Endothelial cell of umbilical vein (primary cell): ENCODE measurements at regions not wholly inside any gene's neighbourhood (a gene's known extent, or its start where the extent isn't known, plus 50 kb on each side); places are given as distances from the start of the nearest gene placed in this dataset.

Source experiments
- BruUV-seq: library from RNA; stranded (reverse); fragments of 400-500 nt; replicated peaks from 2 replicates; lab custom pipeline; 2021; lab: Mats Ljungman, UMichigan
- CTCF ChIA-PET: fragments of 300-600, 350-600 bp; sonication (Branson Sonifier 250); formaldehyde crosslinking; loops from one replicate; lab custom pipeline; 2021; ENCODE audit warnings: antibody characterized with exemption, inconsistent platforms; lab: Charles Lee
- POLR2A ChIA-PET: fragments of 300-600, 350-600 bp; sonication (Branson Sonifier 250); formaldehyde crosslinking; loops from one replicate; lab custom pipeline; 2021; ENCODE audit warnings: antibody characterized with exemption, inconsistent platforms; lab: Charles Lee
- DNase-seq: peaks from one replicate; pipeline ENCODE4 v3.0.0-alpha.2; 2011; ENCODE audit warnings: low read depth, low spot score
- FAIRE-seq: peaks from 2 replicates; lab custom pipeline; 2011; peaks lifted over from hg19 to GRCh38; lab: Jason Lieb, UNC
- H2AFZ ChIP-seq: 2 replicates; pipeline ENCODE4 v1.6.0; 2012; ENCODE audit warnings: low read depth, low read length, control low read depth, inconsistent platforms
- H3K27ac ChIP-seq: 2 replicates; pipeline ENCODE4 v1.5.1; 2011; ENCODE audit warnings: low read depth, mild to moderate bottlenecking, control low read depth, low read length, moderate library complexity; ENCODE audit not compliant: insufficient read depth
- H3K27me3 ChIP-seq, 2 experiments: 2 replicates each; pipeline versions ENCODE4 v1.6.0 to v1.6.1; 2011; ENCODE audit warnings: low read length in 2 of 2, mixed read lengths in 1 of 2; ENCODE audit not compliant: control insufficient read depth in 2 of 2, insufficient read depth in 2 of 2
- H3K36me3 ChIP-seq, 2 experiments: 2 replicates in 1 of 2; 3 replicates in 1 of 2; pipeline ENCODE4 v1.5.1; 2011; ENCODE audit warnings: low read length in 2 of 2, mild to moderate bottlenecking in 1 of 2, moderate library complexity in 1 of 2; ENCODE audit not compliant: control insufficient read depth in 2 of 2, insufficient read depth in 2 of 2; ENCODE audit errors: extremely low read depth in 1 of 2
- H3K4me1 ChIP-seq: 3 replicates; pipeline ENCODE4 v1.5.1; 2011; ENCODE audit warnings: mild to moderate bottlenecking, low read length; ENCODE audit not compliant: control insufficient read depth, insufficient read depth; ENCODE audit errors: extremely low read depth
- H3K4me2 ChIP-seq: 2 replicates; pipeline ENCODE4 v1.6.1; 2011; ENCODE audit warnings: low read length, control low read depth, mixed read lengths; ENCODE audit not compliant: insufficient read depth
- H3K4me3 ChIP-seq, 3 experiments: fragments of 200-600 bp in 1 of 3; sonication (generic), shearing (Covaris generic) in 1 of 3; replicated peaks in 1 of 3; 2 replicates each; pipeline ENCODE4 v1.5.1; 2011 to 2016; ENCODE audit warnings: control low read depth in 3 of 3, low read length in 3 of 3, mild to moderate bottlenecking in 2 of 3, inconsistent platforms in 1 of 3, low read depth in 1 of 3, moderate library complexity in 1 of 3; ENCODE audit not compliant: insufficient read depth in 1 of 3
- H3K79me2 ChIP-seq: 2 replicates; pipeline ENCODE4 v1.6.0; 2012; ENCODE audit warnings: low read length, inconsistent platforms; ENCODE audit not compliant: control insufficient read depth, insufficient read depth
- H3K9ac ChIP-seq: replicated peaks from 2 replicates; pipeline ENCODE3; 2011; ENCODE audit warnings: low read length, control low read depth; ENCODE audit not compliant: insufficient read depth; ENCODE audit errors: extremely low read depth
- H3K9me1 ChIP-seq: replicated peaks from 3 replicates; pipeline ENCODE4 v1.6.0; 2011; ENCODE audit warnings: mild to moderate bottlenecking, low read length; ENCODE audit not compliant: control insufficient read depth, insufficient read depth; ENCODE audit errors: extremely low read depth
- H3K9me3 ChIP-seq: replicated peaks from 2 replicates; pipeline ENCODE4 v1.5.1; 2012; ENCODE audit warnings: low read length, inconsistent platforms; ENCODE audit not compliant: control insufficient read depth, insufficient read depth
- H4K20me1 ChIP-seq: replicated peaks from 2 replicates; pipeline ENCODE3; 2011; ENCODE audit warnings: mild to moderate bottlenecking, low read length; ENCODE audit not compliant: control insufficient read depth, insufficient read depth; ENCODE audit errors: extremely low read depth
- CTCF ChIP-seq, 2 donors: IDR thresholded peaks; 1 replicate in 1 of 2; 2 replicates in 1 of 2; pipeline ENCODE4 v1.5.1; 2011; ENCODE audit warnings: low read length in 2 of 2, mild to moderate bottlenecking in 2 of 2, moderate library complexity in 2 of 2, control low read depth in 1 of 2, inconsistent platforms in 1 of 2, low read depth in 1 of 2; ENCODE audit not compliant: insufficient read depth in 1 of 2; ENCODE audit errors: extremely low read depth in 1 of 2
- EZH2 ChIP-seq: IDR thresholded peaks from 2 replicates; pipeline ENCODE4 v1.6.1; 2012; ENCODE audit warnings: borderline replicate concordance, low read depth, mild to moderate bottlenecking, moderate library complexity, low read length, inconsistent platforms; ENCODE audit not compliant: severe bottlenecking
- FOS ChIP-seq: IDR thresholded peaks from 2 replicates; pipeline ENCODE4 v1.6.1; 2011; ENCODE audit warnings: mild to moderate bottlenecking, low read length, moderate library complexity, borderline replicate concordance; ENCODE audit not compliant: insufficient read depth
- GATA2 ChIP-seq: IDR thresholded peaks from 2 replicates; pipeline ENCODE4 v1.7.0; 2011; ENCODE audit warnings: low read depth, mild to moderate bottlenecking, moderate library complexity, mixed read lengths, low read length; ENCODE audit not compliant: insufficient read length, insufficient read depth
- JUN ChIP-seq: IDR thresholded peaks from 2 replicates; pipeline ENCODE4 v1.6.1; 2011; ENCODE audit warnings: borderline replicate concordance, low read depth; ENCODE audit not compliant: insufficient read length, insufficient read depth
- MAX ChIP-seq: IDR thresholded peaks from 2 replicates; pipeline ENCODE4 v1.6.1; 2011; ENCODE audit not compliant: insufficient read depth, insufficient read length
- MYC ChIP-seq: IDR thresholded peaks from one replicate; pipeline ENCODE4 v1.6.1; 2011; ENCODE audit warnings: mild to moderate bottlenecking, low read depth, low read length
- POLR2A ChIP-seq: IDR thresholded peaks from 2 replicates; pipeline ENCODE4 v1.6.1; 2012; ENCODE audit warnings: low read depth, mild to moderate bottlenecking, control low read depth, low read length
- POLR2AphosphoS5 ChIP-seq: IDR thresholded peaks from 2 replicates; pipeline ENCODE4 v1.6.1; 2012; ENCODE audit warnings: low read depth, mild to moderate bottlenecking, control low read depth, low read length, moderate library complexity; ENCODE audit not compliant: insufficient read depth
- dilution Hi-C: fragments of 300-500 bp; cut with MboI; formaldehyde crosslinking; loops from one replicate; pipeline ENCODE4 v1.15.0; 2019; ENCODE audit warnings: low sequenced_read_pairs; ENCODE audit not compliant: extremely low pct_ligation_motif_present
- intact Hi-C: fragments of 100-400 bp; cut with micrococcal nuclease; formaldehyde crosslinking; loops from one replicate; pipeline ENCODE4 v1.10.0; 2022

- ChIA-PET CTCF (interaction anchor here (1.4 kb wide), 1 partner anchor 9 kb away, joined by 4 read pairs; no protein-coding TSS in a partner anchor), POLR2A (interaction anchor here (2.6 kb wide), 1 partner anchor 215 kb away, joined by 10 read pairs; the partner anchor contains the start of gene CITED2)
- dilution Hi-C loops = no loop called here
- Histone ChIP-seq H3K9ac (no peak overlapping the region), H3K36me3 (no peaks in the 10 kb centered on the region), H3K4me2 (no peak overlapping the region), H3K9me1 (no peaks in the 10 kb centered on the region), H3K79me2 (no peaks in the 10 kb centered on the region), H3K27ac (no peak overlapping the region), H2AFZ (no peak overlapping the region), H3K9me3 (no peaks in the 10 kb centered on the region), H4K20me1 (no peaks in the 10 kb centered on the region), H3K27me3 (no peaks in the 10 kb centered on the region), H3K4me1 (peaks cover 22% of the 10 kb centered on the region), H3K4me3 (no peak overlapping the region)
- FAIRE-seq (no peak), DNase-seq (no peak)
- intact Hi-C loops = loop anchor here (5.0 kb wide), 2 partner anchors 372 to 1973 kb away; no protein-coding TSS in a partner anchor
- TF ChIP-seq FOS = no peak
- no TSS peak for BruUV-seq
Observed at GRCh38 chr6:139588734-139589593, 214.5 kb upstream of the CITED2 start.

GRCh38 chr6:139588076-139588639 is 213.7 kb upstream of the CITED2 start:
- H4K20me1 ChIP-seq = no peaks in the 10 kb centered on the region
- ChIA-PET POLR2A (interaction anchor here (0.5 to 2.6 kb wide), 6 partner anchors 19 to 218 kb away, joined by 3 to 10 read pairs (median 6); partner anchors contain the start of gene CITED2), CTCF (interaction anchor here (0.8 to 1.4 kb wide), 8 partner anchors 10 to 219 kb away, joined by 3 to 4 read pairs (median 3); no protein-coding TSS in a partner anchor)
- no peak for TF ChIP-seq JUN
- no peak for TF ChIP-seq EZH2
- TF ChIP-seq CTCF (IDR thresholded peaks at IDR 0.05; ENCODE audit: extremely low read depth in 1 of 2, insufficient read depth in 1 of 2, low read depth in 1 of 2, low read length in 2 of 2) = no peak
- no peak for TF ChIP-seq POLR2A
- no peak for TF ChIP-seq FOS
- no peak for TF ChIP-seq POLR2AphosphoS5
- TF ChIP-seq GATA2 = no peak
- no peak for TF ChIP-seq MYC
- TF ChIP-seq MAX = no peak
- DNase-seq (peak; percentile 67), FAIRE-seq (no peak)
- H3K79me2 ChIP-seq = no peaks in the 10 kb centered on the region
- intact Hi-C loops (loop anchor here (5.0 kb wide), 2 partner anchors 371 to 1974 kb away; no protein-coding TSS in a partner anchor), dilution Hi-C loops (no loop called here)
- H3K9ac ChIP-seq = peak overlapping the region; percentile 32
- H3K4me3 ChIP-seq = no peak overlapping the region
- H3K4me1 ChIP-seq = peaks cover 22% of the 10 kb centered on the region
- H3K27ac ChIP-seq = peak overlapping the region; percentile 34
- H3K9me3 ChIP-seq = no peaks in the 10 kb centered on the region
- H3K36me3 ChIP-seq = no peaks in the 10 kb centered on the region
- no peaks in the 10 kb centered on the region for H3K9me1 ChIP-seq
- peak overlapping the region; percentile 27 for H2AFZ ChIP-seq
- no peaks in the 10 kb centered on the region for H3K27me3 ChIP-seq
- H3K4me2 ChIP-seq = no peak overlapping the region
- TSS peak; percentile 54 for BruUV-seq
